Activated CD8-positive, alpha-beta T cell treated with anti-CD3 and anti-CD28 coated beads, Interleukin-2, amount 10 ng/mL, durations not matched to agents 7 days and 5 days (primary cell): ENCODE measurements at regions not wholly inside any gene's neighbourhood (a gene's known extent, or its start where the extent isn't known, plus 50 kb on each side); places are given as distances from the start of the nearest gene placed in this dataset.

ENCODE experiments used
- ATAC-seq: fragments of 150-1000 bp; cut with Tn5 transposase; one replicate; pipeline ENCODE4 v1.10.0; 2021; ENCODE audit warnings: moderate library complexity
- CTCF ChIA-PET: fragments of 350-600 bp; sonication (Branson Sonifier 250); formaldehyde crosslinking; loops from one replicate; lab custom pipeline; 2021; ENCODE audit warnings: antibody characterized with exemption; lab: Charles Lee
- POLR2A ChIA-PET: fragments of 350-600 bp; sonication (Branson Sonifier 250); formaldehyde crosslinking; loops from one replicate; lab custom pipeline; 2021; ENCODE audit warnings: antibody characterized with exemption; lab: Charles Lee
- DNase-seq: peaks from one replicate; pipeline ENCODE4 v3.0.0-alpha.2; 2020
- H3K27ac Mint-ChIP-seq: one replicate; pipeline ENCODE4 v1.8.0; 2021; ENCODE audit warnings: mild to moderate bottlenecking, mixed read lengths
- H3K27me3 Mint-ChIP-seq: one replicate; pipeline ENCODE4 v1.8.0; 2021; ENCODE audit warnings: low read depth, mixed read lengths
- H3K36me3 Mint-ChIP-seq: one replicate; pipeline ENCODE4 v1.8.0; 2021; ENCODE audit warnings: low read depth, mixed read lengths
- H3K4me1 Mint-ChIP-seq: one replicate; pipeline ENCODE4 v1.8.0; 2021; ENCODE audit warnings: low read depth, mixed read lengths
- H3K4me3 Mint-ChIP-seq: one replicate; pipeline ENCODE4 v1.8.0; 2021; ENCODE audit warnings: mild to moderate bottlenecking, mixed read lengths
- H3K9me3 Mint-ChIP-seq: one replicate; pipeline ENCODE4 v1.8.0; 2022; ENCODE audit warnings: mixed read lengths; ENCODE audit not compliant: insufficient read depth

- Mint-ChIP-seq H3K36me3 (no peaks in the 10 kb centered on the region), H3K4me3 (no peak overlapping the region), H3K27ac (no peak overlapping the region), H3K4me1 (no peaks in the 10 kb centered on the region), H3K9me3 (no peaks in the 10 kb centered on the region), H3K27me3 (no peaks in the 10 kb centered on the region)
- CTCF ChIA-PET = no interaction called here
- POLR2A ChIA-PET = no interaction called here
- no peak for DNase-seq
- no peak for ATAC-seq
Measured at GRCh38 chr13:99829593-99830239, 141.9 kb downstream of the ZIC5 start.

- Mint-ChIP-seq H3K4me3 (no peak overlapping the region), H3K36me3 (no peaks in the 10 kb centered on the region), H3K27me3 (no peaks in the 10 kb centered on the region), H3K4me1 (no peaks in the 10 kb centered on the region), H3K9me3 (no peaks in the 10 kb centered on the region), H3K27ac (no peak overlapping the region)
- ATAC-seq (no peak), DNase-seq (no peak)
- POLR2A ChIA-PET = no interaction called here
- CTCF ChIA-PET = no interaction called here
Measured at GRCh38 chr13:99829161-99829560, 142.4 kb downstream of the ZIC5 start.

- no peak for ATAC-seq
- Mint-ChIP-seq H3K4me3 (no peak overlapping the region), H3K4me1 (no peaks in the 10 kb centered on the region), H3K27ac (no peak overlapping the region), H3K36me3 (no peaks in the 10 kb centered on the region), H3K27me3 (no peaks in the 10 kb centered on the region), H3K9me3 (no peaks in the 10 kb centered on the region)
- CTCF ChIA-PET = interaction anchor here (1.0 kb wide), 1 partner anchor 172 kb away, joined by 3 read pairs; no protein-coding TSS in a partner anchor
- DNase-seq = no peak
- POLR2A ChIA-PET = no interaction called here
Measured at GRCh38 chr13:99828735-99829134, 142.8 kb downstream of the ZIC5 start.

- H3K9me3 Mint-ChIP-seq = no peaks in the 10 kb centered on the region
- no peaks in the 10 kb centered on the region for H3K4me1 Mint-ChIP-seq
- no peak overlapping the region for H3K27ac Mint-ChIP-seq
- CTCF ChIA-PET = interaction anchor here (1.0 kb wide), 1 partner anchor 171 kb away, joined by 3 read pairs; no protein-coding TSS in a partner anchor
- POLR2A ChIA-PET = no interaction called here
- no peaks in the 10 kb centered on the region for H3K27me3 Mint-ChIP-seq
- no peak overlapping the region for H3K4me3 Mint-ChIP-seq
- H3K36me3 Mint-ChIP-seq = no peaks in the 10 kb centered on the region
- DNase-seq (no peak), ATAC-seq (no peak)
Measured at GRCh38 chr13:99828123-99828522, 143.4 kb downstream of the ZIC5 start.

GRCh38 chr13:99827011-99827772, 144.4 kb downstream of the ZIC5 start:
- H3K4me1 Mint-ChIP-seq = no peaks in the 10 kb centered on the region
- H3K27ac Mint-ChIP-seq = no peak overlapping the region
- no peaks in the 10 kb centered on the region for H3K9me3 Mint-ChIP-seq
- DNase-seq = no peak
- no peak for ATAC-seq
- CTCF ChIA-PET = no interaction called here
- H3K36me3 Mint-ChIP-seq = no peaks in the 10 kb centered on the region
- H3K4me3 Mint-ChIP-seq = no peak overlapping the region
- POLR2A ChIA-PET = no interaction called here
- H3K27me3 Mint-ChIP-seq = no peaks in the 10 kb centered on the region

GRCh38 chr13:99823961-99824360, 147.6 kb downstream of the ZIC5 start:
- Mint-ChIP-seq H3K27me3 (no peaks in the 10 kb centered on the region), H3K27ac (no peak overlapping the region), H3K4me3 (no peak overlapping the region), H3K9me3 (no peaks in the 10 kb centered on the region), H3K36me3 (no peaks in the 10 kb centered on the region), H3K4me1 (no peaks in the 10 kb centered on the region)
- ATAC-seq (no peak), DNase-seq (no peak)
- POLR2A ChIA-PET = no interaction called here
- CTCF ChIA-PET = no interaction called here

GRCh38 chr13:99822820-99823219, 148.7 kb downstream of the ZIC5 start:
- Mint-ChIP-seq H3K36me3 (no peaks in the 10 kb centered on the region), H3K4me1 (peaks cover 10% of the 10 kb centered on the region), H3K4me3 (no peak overlapping the region), H3K9me3 (no peaks in the 10 kb centered on the region), H3K27me3 (no peaks in the 10 kb centered on the region), H3K27ac (no peak overlapping the region)
- DNase-seq (no peak), ATAC-seq (no peak)
- POLR2A ChIA-PET = no interaction called here
- CTCF ChIA-PET = interaction anchor here (0.9 kb wide), 1 partner anchor 692 kb away, joined by 3 read pairs; no protein-coding TSS in a partner anchor

- Mint-ChIP-seq H3K4me3 (no peak overlapping the region), H3K36me3 (no peaks in the 10 kb centered on the region), H3K27me3 (no peaks in the 10 kb centered on the region), H3K27ac (no peak overlapping the region), H3K4me1 (peaks cover 17% of the 10 kb centered on the region), H3K9me3 (no peaks in the 10 kb centered on the region)
- POLR2A ChIA-PET = no interaction called here
- no peak for ATAC-seq
- no peak for DNase-seq
- CTCF ChIA-PET = no interaction called here
Measured at GRCh38 chr13:99821741-99822140, 149.8 kb downstream of the ZIC5 start.

GRCh38 chr13:99819967-99820366, 151.6 kb downstream of the ZIC5 start:
- Mint-ChIP-seq H3K36me3 (no peaks in the 10 kb centered on the region), H3K4me1 (peaks cover 17% of the 10 kb centered on the region), H3K9me3 (no peaks in the 10 kb centered on the region), H3K4me3 (no peak overlapping the region), H3K27me3 (no peaks in the 10 kb centered on the region), H3K27ac (peak overlapping the region; percentile 14)
- ChIA-PET CTCF (interaction anchor here (1.8 kb wide), 1 partner anchor 17 kb away, joined by 3 read pairs; no protein-coding TSS in a partner anchor), POLR2A (interaction anchor here (0.6 kb wide), 1 partner anchor 438 kb away, joined by 3 read pairs; no protein-coding TSS in a partner anchor)
- ATAC-seq (no peak), DNase-seq (no peak)

- CTCF ChIA-PET = no interaction called here
- peaks cover 17% of the 10 kb centered on the region for H3K4me1 Mint-ChIP-seq
- no peak for ATAC-seq
- DNase-seq = no peak
- H3K36me3 Mint-ChIP-seq = no peaks in the 10 kb centered on the region
- POLR2A ChIA-PET = no interaction called here
- no peak overlapping the region for H3K4me3 Mint-ChIP-seq
- H3K27ac Mint-ChIP-seq = no peak overlapping the region
- no peaks in the 10 kb centered on the region for H3K27me3 Mint-ChIP-seq
- no peaks in the 10 kb centered on the region for H3K9me3 Mint-ChIP-seq
Measured at GRCh38 chr13:99816321-99816720, 155.2 kb downstream of the ZIC5 start.

GRCh38 chr13:99813336-99814095, 158.1 kb downstream of the ZIC5 start:
- no peak overlapping the region for H3K27ac Mint-ChIP-seq
- ChIA-PET CTCF (no interaction called here), POLR2A (no interaction called here)
- H3K27me3 Mint-ChIP-seq = no peaks in the 10 kb centered on the region
- H3K4me1 Mint-ChIP-seq = peaks cover 14% of the 10 kb centered on the region
- no peaks in the 10 kb centered on the region for H3K36me3 Mint-ChIP-seq
- DNase-seq = no peak
- H3K4me3 Mint-ChIP-seq = no peak overlapping the region
- no peaks in the 10 kb centered on the region for H3K9me3 Mint-ChIP-seq
- ATAC-seq = no peak

GRCh38 chr13:99812625-99813024, 158.9 kb downstream of the ZIC5 start:
- DNase-seq (no peak), ATAC-seq (no peak)
- Mint-ChIP-seq H3K27ac (no peak overlapping the region), H3K4me3 (no peak overlapping the region), H3K4me1 (peaks cover 5% of the 10 kb centered on the region), H3K36me3 (no peaks in the 10 kb centered on the region), H3K9me3 (no peaks in the 10 kb centered on the region), H3K27me3 (no peaks in the 10 kb centered on the region)
- ChIA-PET CTCF (no interaction called here), POLR2A (no interaction called here)
